ENCODE measurements at regions not wholly inside any gene's neighbourhood (a gene's known extent, or its start where the extent isn't known, plus 50 kb on each side); places are given as distances from the start of the nearest gene placed in this dataset.

DNA sequence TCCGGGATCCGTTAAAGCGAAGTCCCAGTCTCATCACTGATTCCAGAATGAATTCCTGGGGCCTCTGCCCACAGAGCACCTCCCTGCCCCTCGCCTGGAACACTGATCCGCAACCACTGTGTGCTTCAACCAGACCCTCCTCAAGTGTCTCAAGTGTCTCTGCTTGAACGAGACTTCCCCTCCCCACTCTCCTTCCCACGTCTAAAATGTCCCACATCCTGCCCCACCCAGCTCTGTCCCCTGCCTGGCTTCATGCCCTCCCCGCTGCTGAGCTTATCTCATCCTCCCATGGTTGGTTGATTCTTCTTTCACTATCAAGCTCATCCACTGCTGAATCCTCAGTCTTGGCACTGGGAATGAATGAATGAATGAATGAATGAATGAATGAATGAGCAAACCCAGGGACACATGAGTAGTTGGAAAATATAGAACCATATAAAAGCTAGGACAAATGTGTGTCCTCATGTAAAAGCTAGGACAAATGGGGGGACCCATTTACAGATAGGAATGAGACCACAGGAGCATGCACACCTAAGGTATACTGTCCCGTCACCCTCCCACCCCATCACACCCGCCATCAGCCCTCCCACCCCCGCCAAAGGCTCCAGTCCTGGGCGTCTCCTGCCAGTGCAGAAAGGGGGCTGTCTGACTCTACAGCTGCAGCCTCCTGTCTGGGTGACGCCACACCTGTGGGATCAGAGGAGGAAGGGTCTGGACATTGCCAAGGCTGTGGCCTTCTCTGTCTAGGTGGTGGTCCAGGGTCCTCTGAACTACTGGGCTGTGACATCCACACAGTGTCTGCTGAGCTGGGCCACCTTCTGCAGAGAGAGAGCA, 71.4 kb upstream of the LINC01488 start:
- no TSS peak for BruUV-seq (replicated peaks)
- POLR2A ChIA-PET (ENCODE audit: unreplicated experiment) = interaction anchor here (0.6 kb wide), 1 partner anchor 81 kb away, joined by 3 read pairs; no protein-coding TSS in a partner anchor
- ATAC-seq = 0 out of 2 replicates have a peak, but pooled peaks have one; percentile 33

GRCh38 chr11:69411257-69411924, 70.1 kb upstream of the LINC01488 start:
- no peak overlapping the region for H3K4me3 ChIP-seq (ENCODE audit: low read length)
- ATAC-seq (peak; percentile 83), DNase-seq (peak; percentile 61)
- no peaks in the 10 kb centered on the region for H3K9me3 ChIP-seq (ENCODE audit: low read length)
- no peak for TF ChIP-seq EZH2phosphoT487 (IDR thresholded peaks at IDR 0.05; ENCODE audit: borderline replicate concordance, low read length)
- TF ChIP-seq, protein P1, sequence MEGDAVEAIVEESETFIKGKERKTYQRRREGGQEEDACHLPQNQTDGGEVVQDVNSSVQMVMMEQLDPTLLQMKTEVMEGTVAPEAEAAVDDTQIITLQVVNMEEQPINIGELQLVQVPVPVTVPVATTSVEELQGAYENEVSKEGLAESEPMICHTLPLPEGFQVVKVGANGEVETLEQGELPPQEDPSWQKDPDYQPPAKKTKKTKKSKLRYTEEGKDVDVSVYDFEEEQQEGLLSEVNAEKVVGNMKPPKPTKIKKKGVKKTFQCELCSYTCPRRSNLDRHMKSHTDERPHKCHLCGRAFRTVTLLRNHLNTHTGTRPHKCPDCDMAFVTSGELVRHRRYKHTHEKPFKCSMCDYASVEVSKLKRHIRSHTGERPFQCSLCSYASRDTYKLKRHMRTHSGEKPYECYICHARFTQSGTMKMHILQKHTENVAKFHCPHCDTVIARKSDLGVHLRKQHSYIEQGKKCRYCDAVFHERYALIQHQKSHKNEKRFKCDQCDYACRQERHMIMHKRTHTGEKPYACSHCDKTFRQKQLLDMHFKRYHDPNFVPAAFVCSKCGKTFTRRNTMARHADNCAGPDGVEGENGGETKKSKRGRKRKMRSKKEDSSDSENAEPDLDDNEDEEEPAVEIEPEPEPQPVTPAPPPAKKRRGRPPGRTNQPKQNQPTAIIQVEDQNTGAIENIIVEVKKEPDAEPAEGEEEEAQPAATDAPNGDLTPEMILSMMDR (conservative IDR thresholded peaks at IDR 0.05; ENCODE audit: low read depth, low read length) = no peak
- no peak for TF ChIP-seq EZH2 (IDR thresholded peaks at IDR 0.05; ENCODE audit: low read length, unreplicated experiment)
- H3K9ac ChIP-seq (ENCODE audit: low read length) = 0 out of 2 replicates have a peak overlapping the region, but pooled peaks have one; percentile 2
- intact Hi-C loops (cut with micrococcal nuclease) = no loop called here
- H3F3A ChIP-seq (ENCODE audit: low read length, unreplicated experiment) = peaks cover 5% of the 10 kb centered on the region
- CTCF ChIA-PET = interaction anchor here (0.6 kb wide), 1 partner anchor 37 kb away, joined by 3 read pairs; no protein-coding TSS in a partner anchor
- no peaks in the 10 kb centered on the region for H3K79me2 ChIP-seq (ENCODE audit: low read length)
- peaks cover 21% of the 10 kb centered on the region for H3K4me1 ChIP-seq (ENCODE audit: insufficient read depth, low read length)
- no TSS peak for BruUV-seq (replicated peaks)
- no peaks in the 10 kb centered on the region for H3K27me3 ChIP-seq (ENCODE audit: low read length)
- POLR2A ChIA-PET (ENCODE audit: unreplicated experiment) = interaction anchor here (0.6 kb wide), 1 partner anchor 8 kb away, joined by 3 read pairs; no protein-coding TSS in a partner anchor
- no peaks in the 10 kb centered on the region for H3K36me3 ChIP-seq (ENCODE audit: low read depth, low read length)
- peak overlapping the region; percentile 50 for H3K27ac ChIP-seq (ENCODE audit: low read length)
- peak overlapping the region; percentile 35 for H3K4me2 ChIP-seq (ENCODE audit: low read length)
- H3K9me2 ChIP-seq (replicated peaks; ENCODE audit: low read length) = no peaks in the 10 kb centered on the region
- peak overlapping the region; percentile 5; the same call in 1 of the 2 replicates for H2AFZ ChIP-seq (ENCODE audit: low read length)
- no peaks in the 10 kb centered on the region for H4K20me1 ChIP-seq (ENCODE audit: low read length)

More for the DNA sequence above, 71.4 kb upstream of the LINC01488 start:
- H3K4me1 ChIP-seq (ENCODE audit: insufficient read depth, low read length) = peaks cover 21% of the 10 kb centered on the region
- CTCF ChIA-PET = no interaction called here
- H3K79me2 ChIP-seq (ENCODE audit: low read length) = no peaks in the 10 kb centered on the region
- DNase-seq = no peak
- no peak overlapping the region for H3K9ac ChIP-seq (ENCODE audit: low read length)
- H3K4me2 ChIP-seq (ENCODE audit: low read length) = 0 out of 2 replicates have a peak overlapping the region, but pooled peaks have one; percentile 11
- H3K27me3 ChIP-seq (ENCODE audit: low read length) = no peaks in the 10 kb centered on the region
- intact Hi-C loops (cut with micrococcal nuclease) = no loop called here
- H3K27ac ChIP-seq (ENCODE audit: low read length) = no peak overlapping the region
- H4K20me1 ChIP-seq (ENCODE audit: low read length) = no peaks in the 10 kb centered on the region
- no peak overlapping the region for H3K4me3 ChIP-seq (ENCODE audit: low read length)
- no peak overlapping the region for H2AFZ ChIP-seq (ENCODE audit: low read length)
- H3K9me2 ChIP-seq (replicated peaks; ENCODE audit: low read length) = no peaks in the 10 kb centered on the region
- peaks cover 5% of the 10 kb centered on the region for H3F3A ChIP-seq (ENCODE audit: low read length, unreplicated experiment)
- H3K36me3 ChIP-seq (ENCODE audit: low read depth, low read length) = no peaks in the 10 kb centered on the region
- TF ChIP-seq EZH2 (IDR thresholded peaks at IDR 0.05; ENCODE audit: low read length, unreplicated experiment) (no peak), EZH2phosphoT487 (IDR thresholded peaks at IDR 0.05; ENCODE audit: borderline replicate concordance, low read length) (no peak)
- TF ChIP-seq, protein P1 (conservative IDR thresholded peaks at IDR 0.05; ENCODE audit: low read depth, low read length) = no peak
- H3K9me3 ChIP-seq (ENCODE audit: low read length) = no peaks in the 10 kb centered on the region
